Occipital lobe (tissue), 1 donor: ENCODE measurements at regions not wholly inside any gene's neighbourhood (a gene's known extent, or its start where the extent isn't known, plus 50 kb on each side); places are given as distances from the start of the nearest gene placed in this dataset.
"Not testable (repeated sequence)": the region's sequence is repeated elsewhere in the genome, so short reads cannot be mapped to it uniquely, and the experiment has no call there.

Experiments
- DNase-seq: peaks from one replicate; lab custom pipeline; 2025; lab: John Stamatoyannopoulos, UW

DNA sequence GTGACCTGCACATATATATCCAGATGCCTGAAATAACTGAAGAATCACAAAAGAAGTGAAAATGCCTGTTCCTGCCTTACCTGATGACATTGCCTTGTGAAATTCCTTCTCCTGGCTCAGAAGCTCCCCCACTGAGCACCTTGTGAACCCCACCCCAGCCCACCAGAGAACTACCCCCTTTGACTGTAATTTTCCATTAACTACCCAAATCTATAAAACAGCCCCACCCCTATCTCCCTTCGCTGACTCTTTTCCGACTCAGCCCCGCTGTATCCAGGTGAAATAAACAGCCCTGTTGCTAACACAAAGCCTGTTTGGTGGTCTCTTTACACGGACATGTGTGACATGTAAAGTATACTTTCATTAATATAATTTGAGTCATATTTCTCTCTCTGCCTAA, 320.3 kb upstream of the TECRL start:
- no peak for DNase-seq

DNA sequence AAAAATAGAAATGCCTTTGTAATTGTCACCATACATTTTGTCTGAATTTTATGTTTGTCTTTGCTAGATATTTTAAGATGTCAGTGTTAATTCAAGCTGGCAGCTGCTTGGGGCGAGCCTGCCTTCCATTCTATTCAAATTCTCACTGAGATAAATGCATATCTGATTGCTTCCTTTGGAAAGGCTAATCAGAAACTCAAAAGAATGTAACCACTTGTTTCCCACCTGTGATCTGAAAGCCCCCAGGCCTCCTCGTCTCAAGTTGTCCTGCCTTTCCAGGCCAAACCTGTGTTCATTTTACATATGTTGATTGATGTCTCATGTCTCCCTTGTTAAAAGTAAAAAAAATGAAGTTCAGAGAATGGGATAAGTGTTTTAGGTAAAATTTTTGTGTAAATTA, 318.7 kb upstream of the TECRL start:
- no peak for DNase-seq

DNA sequence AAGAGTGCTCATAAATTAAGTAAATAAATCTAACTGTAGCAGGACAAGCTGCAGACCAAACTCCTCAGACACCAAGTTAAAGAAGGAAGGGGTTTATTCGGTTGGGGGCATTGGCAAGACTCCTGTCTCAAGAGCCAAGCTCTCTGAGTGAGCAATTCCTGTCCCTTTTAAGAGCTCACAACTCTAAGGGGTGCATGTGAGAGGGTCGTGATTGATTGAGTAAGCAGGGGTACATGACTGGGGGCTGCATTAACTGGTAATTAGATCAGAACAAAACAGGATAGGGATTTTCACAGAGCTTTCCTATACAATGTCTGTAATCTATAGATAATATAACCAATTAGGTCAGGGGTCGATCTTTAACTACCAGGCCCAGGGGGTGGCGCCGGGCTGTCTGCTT, 318.1 kb upstream of the TECRL start:
- DNase-seq = not testable (repeated sequence)

DNA sequence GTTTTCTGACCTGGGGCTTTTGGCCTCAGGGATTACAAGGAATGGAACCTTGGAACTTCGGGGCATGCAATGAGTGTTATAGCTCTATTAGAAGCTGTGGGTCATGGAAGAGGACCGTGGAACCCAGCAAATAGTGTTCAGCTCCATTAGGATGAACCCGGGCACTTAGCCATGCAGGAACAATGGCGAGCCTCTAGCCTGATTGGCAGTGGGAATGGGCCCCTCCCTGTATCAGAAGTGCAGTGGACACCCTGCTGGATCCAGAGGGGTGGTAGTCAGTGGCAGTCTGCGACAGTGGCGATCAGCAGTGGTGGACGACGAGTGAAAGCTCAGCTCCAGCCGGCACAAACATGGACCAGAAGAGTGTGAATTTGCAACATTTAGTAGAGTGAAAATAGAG, 315.4 kb upstream of the TECRL start:
- DNase-seq = no peak

DNA sequence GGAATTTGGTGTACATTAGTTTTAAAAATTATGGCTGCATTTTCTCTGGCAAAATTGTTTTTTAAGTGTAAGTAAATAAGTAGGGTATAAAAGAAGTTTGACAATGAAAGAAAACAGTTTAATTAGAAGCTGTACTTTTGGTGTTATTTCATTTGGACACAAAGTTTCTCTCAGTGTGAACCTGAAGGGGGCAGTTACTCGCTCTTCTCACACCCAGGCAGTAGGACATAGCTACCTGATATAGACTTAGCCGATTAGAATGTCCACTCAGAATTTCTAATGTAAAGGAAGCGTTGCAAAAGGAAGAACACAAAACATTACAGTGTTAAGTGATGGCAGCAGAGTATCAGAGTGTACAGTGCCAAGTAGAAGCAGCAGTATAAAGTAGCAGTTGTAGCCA, 311.9 kb upstream of the TECRL start:
- no peak for DNase-seq

DNA sequence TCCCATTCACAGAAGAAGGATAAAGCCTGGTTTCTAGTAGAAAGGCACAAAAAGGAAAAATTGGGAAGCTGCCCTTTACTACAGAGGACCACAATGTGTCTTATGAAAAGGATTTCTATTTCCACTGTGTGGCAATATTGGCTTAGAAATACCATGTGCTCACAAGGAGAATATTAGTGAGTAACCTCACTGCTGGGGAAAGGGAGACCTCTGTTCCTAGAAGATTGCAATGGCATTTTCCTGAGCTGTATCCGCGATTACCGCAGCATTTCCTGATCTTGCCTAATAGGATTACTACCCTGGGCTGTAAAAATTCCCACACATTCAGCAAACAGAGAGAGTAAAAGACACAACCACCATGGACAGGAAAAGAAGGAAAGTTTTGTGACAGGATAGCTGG, 308.8 kb upstream of the TECRL start:
- no peak for DNase-seq

DNA sequence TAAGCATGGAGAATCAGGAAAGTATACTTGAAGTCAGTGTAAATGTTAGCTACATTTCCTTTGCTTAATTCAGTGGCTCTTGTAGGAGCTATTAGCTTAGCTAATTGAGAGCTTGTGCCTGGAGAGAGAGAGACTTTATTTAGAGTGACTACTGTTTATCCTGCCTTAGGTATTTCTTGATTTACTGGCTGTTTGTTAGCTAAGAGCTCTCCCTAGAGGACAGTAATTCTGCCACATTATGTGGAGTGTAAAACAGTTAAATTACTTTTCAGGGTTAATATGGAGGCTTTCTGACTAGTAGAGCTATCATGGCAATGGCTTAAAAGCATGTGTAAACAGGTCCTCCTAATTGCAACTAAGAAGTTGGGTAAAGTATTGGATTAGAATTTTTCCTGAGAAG, 306.5 kb upstream of the TECRL start:
- DNase-seq = no peak

DNA sequence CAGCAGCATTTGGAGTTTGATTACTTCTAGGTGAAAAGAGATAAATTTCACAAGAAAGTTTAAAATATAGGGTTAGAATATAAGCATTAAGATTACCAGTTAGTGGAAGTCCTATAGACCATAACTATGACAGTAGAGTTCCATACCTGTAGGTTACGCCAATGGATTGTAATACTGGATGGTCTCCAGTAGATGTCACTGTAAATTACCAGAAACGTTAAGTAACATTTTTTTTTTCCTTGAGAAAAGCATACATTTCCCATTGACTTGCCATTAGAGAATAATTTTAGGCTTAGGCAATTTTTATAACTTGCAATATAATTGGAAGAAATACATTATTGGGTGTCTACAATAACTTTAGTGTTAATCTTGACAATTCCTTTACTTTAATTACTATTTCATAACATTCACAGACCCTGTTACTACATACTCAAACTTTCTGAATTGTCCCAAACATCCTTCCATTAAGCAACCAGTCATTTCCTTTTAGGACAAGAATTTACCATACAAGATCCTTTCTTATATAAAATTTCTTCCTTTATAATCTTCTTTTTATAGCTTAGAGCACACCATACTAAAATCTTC, 304.1 kb upstream of the TECRL start:
- DNase-seq = no peak

DNA sequence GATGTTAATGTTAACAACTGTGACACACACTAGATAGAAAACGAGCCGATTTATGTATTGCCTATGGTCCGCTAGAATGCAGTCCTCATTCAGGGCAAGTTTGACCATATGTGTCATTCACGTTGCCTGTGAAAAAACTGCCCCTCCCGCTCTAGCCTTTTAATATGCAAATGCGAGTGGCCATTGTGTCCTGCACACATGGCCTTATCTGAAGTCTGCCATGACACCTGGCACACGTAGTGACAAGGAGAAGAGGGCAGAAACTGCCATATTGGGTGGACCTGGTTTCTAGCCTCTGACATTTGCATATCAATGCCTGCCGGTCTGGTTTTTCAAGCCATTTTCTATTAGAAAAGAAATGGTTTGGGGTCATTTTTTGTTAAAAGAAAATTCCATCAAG, 303.3 kb upstream of the TECRL start:
- DNase-seq = no peak

DNA sequence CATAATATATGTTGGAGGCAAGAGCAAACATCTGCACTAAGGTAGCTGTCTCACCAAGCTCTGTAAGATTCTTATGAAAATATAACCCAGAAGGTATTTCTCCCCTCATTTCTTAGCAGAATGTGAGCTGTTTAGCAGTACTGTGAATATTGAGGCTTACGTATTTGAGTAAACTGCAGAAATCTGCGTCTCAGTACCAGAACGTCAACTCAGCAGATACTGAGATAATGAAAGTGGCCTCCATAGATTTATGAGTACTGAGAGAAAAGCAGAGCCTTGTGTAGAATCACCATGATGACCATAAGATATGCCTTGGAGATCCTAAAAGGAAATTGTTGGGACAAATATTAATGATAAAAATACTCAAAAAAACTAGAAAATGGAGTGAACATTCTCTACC, 296.7 kb upstream of the TECRL start:
- no peak for DNase-seq

DNA sequence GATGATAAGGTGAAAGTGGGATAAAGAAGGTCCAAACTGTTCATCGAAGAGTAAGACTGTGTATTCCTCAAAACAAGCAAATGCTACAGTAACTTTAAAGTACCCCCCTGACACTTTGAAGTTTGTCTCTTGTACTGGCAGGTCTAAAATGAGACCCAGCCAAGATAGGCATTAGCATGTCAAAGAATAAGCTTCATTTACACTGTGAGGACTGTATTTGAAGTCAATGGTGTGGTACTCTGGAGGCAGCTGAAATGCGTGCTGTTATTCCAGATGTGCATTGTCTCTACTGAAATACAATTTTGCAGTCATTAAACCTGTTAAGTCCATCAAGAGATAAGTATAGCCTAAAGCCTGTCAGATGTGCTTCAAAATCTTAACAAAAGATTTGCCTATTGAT, 288.9 kb upstream of the TECRL start:
- DNase-seq = no peak

DNA sequence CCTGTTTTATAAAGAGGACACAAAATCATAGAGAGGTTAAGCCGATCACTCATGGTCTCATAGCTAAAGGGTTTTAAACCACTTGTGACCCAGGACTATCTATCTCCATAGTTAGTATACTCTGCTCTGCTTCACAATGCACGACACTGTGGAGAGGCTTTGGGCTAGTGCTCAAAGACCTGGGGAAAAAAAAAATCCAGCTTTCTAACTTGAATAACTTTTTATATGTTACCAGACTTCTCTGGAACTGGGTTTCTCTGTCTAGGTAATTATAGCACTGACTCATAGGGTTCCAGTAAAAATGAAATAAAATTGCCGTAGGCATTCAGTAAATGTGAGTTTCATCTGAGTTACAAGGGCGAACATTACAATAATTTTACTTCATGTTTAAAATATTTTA, 273.7 kb upstream of the TECRL start:
- DNase-seq = no peak

DNA sequence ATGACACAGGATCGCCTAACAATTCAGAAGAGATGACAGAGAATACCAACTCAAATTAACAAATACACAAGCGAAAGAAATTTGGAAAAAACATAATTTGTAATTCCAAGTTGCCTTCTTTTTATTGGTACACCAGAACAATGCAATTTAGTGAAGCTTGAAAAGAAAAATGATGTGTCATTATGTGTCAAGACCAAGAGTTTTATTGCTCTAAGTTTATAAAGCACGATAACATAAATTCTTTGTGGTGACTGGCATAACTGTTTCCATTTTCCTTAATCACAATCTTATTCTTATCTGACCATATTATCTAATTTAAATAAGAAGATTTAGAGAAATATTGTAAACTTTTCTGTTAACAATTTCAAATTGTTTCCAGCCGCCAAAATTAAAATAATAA, 273.2 kb upstream of the TECRL start:
- no peak for DNase-seq

DNA sequence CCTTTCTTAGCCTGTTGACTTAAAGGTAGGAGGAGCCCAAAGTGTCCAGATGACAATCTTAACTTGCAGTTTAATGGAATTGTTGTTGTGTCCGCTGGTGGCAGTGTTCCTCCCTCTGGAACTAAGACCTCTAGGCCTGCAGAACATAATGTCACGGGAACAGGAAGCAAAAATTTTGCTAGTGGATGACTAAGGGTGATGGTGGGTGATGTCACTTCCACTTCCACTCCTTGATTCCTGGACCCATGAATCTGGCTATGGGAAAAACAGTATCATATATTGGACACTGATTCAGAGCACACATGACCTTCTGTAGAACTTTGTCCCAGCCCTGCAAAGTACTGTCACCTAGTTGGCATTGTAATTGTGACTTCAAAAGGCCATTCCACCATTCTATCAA, 263.9 kb upstream of the TECRL start:
- DNase-seq = not testable (repeated sequence)

DNA sequence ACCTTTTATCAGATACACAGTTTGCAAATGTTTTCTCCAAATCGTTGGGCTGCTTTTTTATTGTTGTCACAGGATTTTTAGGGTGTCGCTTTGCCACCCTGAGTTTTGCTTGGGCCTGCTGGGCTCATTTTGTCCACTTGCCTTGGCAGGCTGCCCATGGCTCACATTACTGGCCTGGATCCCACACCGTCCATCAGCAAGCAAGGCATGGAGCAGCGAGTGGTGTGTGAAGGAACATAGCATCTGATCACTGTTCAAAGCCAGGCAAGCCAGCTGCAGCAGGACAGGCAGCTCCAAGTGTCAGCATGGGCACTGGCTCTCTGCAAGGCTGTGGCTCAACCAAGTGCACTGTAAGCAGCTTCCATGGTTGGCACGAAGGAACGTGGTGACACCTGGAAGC, 261.4 kb upstream of the TECRL start:
- no peak for DNase-seq

DNA sequence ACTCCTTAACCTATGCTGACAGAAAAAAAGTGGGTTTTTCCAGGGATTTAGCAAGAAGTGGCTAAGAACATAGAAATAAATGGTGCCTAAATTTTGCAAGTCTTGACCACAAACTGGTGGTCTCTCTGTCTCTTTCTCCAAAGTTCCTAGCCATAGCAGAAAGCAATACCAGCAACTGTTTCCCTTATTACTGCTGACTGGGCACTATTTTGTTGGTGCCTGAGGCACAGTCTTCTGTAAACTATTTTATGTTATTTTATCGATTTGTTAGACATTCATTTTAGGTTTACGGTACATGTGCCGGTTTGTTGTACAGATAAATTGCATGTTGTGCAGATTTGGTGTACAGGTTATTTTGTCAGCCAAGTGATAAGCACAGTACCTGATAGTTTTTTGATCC, 234.6 kb upstream of the TECRL start:
- no peak for DNase-seq

DNA sequence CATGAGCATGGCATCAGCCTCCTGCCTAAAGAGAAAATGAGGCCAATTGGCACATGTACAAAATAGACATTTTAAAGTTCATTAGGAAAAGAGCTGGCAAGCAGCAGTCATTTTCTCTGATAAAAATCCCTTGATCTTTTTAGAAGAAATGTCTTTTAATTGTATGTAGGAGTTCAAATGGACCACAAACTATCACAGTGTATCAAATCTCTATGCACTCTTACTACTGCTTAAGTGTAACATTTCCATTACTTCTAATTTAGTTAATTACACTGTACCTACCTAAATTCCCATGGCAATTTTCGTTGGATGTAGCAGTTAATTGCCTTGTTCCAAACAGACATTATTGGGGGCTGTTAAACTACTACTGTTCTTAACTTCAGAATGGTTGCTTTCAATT, 233.7 kb upstream of the TECRL start:
- DNase-seq = no peak

DNA sequence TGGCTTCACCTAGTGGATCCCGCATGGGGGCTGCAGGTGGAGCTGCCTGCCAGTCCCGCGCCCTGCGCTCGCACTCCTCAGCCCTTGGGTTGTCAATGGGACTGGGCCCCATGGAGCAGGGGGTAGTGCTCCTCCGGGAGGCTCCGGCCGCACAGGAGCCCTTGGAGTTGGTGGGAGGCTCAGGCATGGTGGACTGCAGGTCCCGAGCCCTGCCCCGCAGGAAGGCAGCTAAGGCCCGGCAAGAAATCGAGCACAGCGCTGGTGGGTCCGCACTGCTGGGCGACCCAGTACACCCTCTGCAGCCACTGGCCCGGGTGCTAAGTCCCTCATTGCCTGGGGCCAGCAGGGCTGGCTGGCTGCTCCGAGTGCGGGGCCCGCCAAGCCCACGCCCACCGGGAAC, 231.2 kb upstream of the TECRL start:
- not testable (repeated sequence) for DNase-seq

DNA sequence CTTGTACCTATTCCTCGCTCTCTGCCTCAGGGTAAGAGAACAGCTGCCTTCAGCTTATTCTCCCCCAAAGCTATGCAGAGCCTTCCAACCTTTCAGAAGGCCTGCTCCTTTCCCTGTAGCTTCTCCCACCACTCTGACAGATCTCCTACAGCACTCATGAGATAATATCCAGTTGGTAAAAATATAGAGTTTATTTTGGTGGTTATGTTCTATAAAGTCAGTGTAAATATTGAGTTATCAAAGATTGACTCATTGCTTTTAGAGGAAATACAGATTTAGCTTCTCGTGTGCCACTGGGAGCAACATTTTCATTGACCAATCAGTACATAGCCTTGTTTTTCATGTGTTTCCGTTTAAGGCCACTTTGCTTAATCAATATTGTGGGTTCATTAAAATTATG, 216.2 kb upstream of the TECRL start:
- DNase-seq = no peak

DNA sequence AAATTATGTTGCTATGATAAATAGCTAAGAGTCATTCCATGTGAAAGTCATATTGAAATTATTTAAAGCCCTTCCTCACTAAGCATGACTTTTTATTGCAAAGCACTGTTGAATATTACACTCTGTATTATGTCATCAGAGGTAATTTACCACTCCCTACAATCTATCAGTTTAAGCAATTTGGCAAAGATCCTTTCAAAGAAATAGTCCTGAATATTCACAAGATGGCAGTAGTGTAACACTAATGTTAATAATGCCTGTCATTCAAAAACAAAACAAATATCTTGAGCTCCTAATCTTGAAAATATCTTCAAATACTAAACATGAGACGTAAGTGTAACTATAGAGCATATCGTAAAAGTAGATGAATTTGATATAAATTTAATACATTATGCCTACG, 208.6 kb upstream of the TECRL start:
- no peak for DNase-seq

DNA sequence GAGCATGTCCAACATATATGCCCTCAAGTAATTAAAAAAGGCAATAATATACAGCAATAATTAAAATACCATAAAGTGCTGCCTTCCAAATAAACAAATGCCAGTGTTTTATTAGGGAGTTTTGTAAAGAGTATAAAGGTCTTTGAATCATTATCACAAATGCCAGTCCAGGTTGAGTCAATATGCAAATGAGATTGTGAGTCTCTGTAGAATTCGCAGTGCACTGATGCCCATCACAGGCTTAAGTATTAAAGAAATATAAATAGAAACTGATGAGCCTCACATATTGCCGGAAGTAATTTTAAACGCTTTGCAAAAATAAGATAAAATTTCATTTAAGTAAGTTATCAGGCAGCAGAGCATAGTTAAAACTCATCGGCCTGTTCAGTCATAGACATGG, 205.0 kb upstream of the TECRL start:
- no peak for DNase-seq

DNA sequence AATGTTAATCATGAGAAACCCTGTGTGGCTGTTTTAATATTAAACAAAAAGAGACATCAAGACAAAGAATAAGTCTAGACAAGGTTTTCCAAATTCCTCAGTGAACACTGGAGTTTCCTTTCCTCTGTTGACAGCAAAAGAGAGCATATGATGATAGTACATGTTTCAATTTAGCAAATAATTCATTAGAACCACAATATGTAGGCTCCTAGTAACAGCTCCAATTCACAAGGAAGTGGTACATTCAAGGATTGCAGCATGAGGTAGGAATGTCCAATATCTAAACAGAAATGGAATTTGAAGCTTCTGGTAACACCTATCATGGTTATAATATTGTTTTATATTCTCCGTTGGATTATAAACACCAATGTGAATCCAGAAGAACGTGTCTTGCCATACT, 203.8 kb upstream of the TECRL start:
- DNase-seq = no peak

DNA sequence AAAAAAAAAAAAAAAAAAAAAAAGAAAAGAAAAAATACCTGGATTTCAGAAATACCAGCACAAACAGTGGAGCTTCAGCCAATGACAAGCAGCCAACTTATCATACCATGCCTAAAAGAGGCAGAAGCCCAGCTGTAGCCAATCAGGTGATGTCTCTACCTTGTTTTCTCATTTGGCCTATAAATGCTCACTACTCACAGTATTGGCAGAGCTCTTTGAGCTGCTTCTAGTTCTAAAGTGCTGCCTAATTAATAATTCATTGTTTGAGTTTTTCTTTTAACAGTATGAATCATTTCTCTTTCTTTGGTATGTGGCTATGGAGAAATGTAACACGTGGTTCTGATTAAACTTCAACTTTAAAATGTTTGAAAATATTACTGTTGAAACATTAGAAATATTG, 188.8 kb upstream of the TECRL start:
- no peak for DNase-seq

DNA sequence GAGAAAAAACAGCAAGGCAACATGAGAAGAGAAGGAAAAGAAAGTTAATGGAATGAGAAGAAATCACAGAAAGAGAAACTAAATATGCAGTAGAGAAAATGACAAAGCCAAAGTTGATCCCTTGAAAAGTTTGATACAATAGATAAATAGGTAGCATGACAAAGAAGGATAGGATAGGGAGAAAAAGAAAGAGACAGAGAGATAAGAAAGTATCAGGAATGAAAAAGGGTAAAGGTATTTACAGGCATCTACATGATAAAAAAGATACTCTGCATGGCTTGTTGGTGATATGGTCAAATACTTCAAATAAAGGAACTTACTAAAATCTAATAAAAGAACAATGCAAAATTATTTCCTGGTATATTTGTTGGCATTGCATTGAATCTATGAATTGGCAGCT, 185.5 kb upstream of the TECRL start:
- DNase-seq = no peak

DNA sequence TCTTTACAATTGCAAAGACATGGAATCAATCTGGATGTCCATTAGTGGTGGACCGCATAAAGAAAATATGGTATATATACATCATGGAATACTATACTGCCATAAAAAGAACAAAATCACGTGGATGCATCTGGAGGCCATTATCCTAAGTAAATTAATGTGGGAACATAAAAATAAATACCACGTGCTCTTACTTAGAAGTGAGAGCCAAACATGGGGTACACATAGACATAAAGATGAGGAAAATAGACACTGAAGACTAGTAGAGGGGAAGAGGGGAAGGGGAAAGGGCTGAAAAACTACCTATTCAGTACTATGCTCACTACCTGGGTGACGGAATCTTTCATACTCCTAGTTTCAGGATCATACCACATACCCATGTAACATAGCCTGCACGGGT, 179.3 kb upstream of the TECRL start:
- DNase-seq = no peak
